Heart right ventricle (tissue), 16 donors: ENCODE measurements at regions not wholly inside any gene's neighbourhood (a gene's known extent, or its start where the extent isn't known, plus 50 kb on each side); places are given as distances from the start of the nearest gene placed in this dataset.
A peak's percentile ranks its signal among the peaks of the same experiment; 100 is the strongest.

Experiments
- ATAC-seq, 8 donors: fragments of 200-7000 bp; cut with Tn5 transposase; one replicate each; pipeline ENCODE4 v1.9.1; 2020; ENCODE audit warnings: mild to moderate bottlenecking in 8 of 8, moderate library complexity in 8 of 8, moderate number of reproducible peaks in 1 of 8
- DNase-seq, 2 donors: peaks; one replicate each; pipeline ENCODE4 v3.0.0-alpha.2; 2020
- H3K27ac ChIP-seq, 10 donors: fragments of 200-600 bp; sonication (generic) in 2 of 10; one replicate each; pipeline versions ENCODE4 v1.5.0 to v1.8.0; 2020 to 2022; ENCODE audit warnings: mild to moderate bottlenecking in 3 of 10
- H3K27me3 ChIP-seq, 7 donors: fragments of 200-600 bp; one replicate each; pipeline ENCODE4 v1.8.0; 2021 to 2022; ENCODE audit warnings: mild to moderate bottlenecking in 2 of 7
- H3K36me3 ChIP-seq, 9 donors: fragments of 200-600 bp; sonication (generic) in 1 of 9; one replicate each; pipeline versions ENCODE4 v1.5.0 to v1.8.0; 2020 to 2022; ENCODE audit warnings: mild to moderate bottlenecking in 2 of 9
- H3K4me1 ChIP-seq, 9 donors: fragments of 200-600 bp; sonication (generic) in 1 of 9; one replicate each; pipeline versions ENCODE4 v1.5.0 to v1.8.0; 2020 to 2022; ENCODE audit warnings: mild to moderate bottlenecking in 4 of 9
- H3K4me3 ChIP-seq, 10 donors: fragments of 200-600 bp; sonication (generic) in 2 of 10; one replicate each; pipeline versions ENCODE4 v1.5.0 to v1.8.0; 2020 to 2022; ENCODE audit warnings: mild to moderate bottlenecking in 7 of 10, moderate library complexity in 2 of 10
- H3K9me3 ChIP-seq, 11 donors: fragments of 200-600 bp in 10 of 11; sonication (generic) in 2 of 11; one replicate each; pipeline versions ENCODE4 v1.5.0 to v1.8.0; 2013 to 2022; ENCODE audit warnings: mild to moderate bottlenecking in 2 of 11, control low read depth in 1 of 11, moderate library complexity in 1 of 11
- WGBS, 2 donors: extraction: QIAGEN DNeasy Blood & Tissue Kit; methylation state at CpG; one replicate each; pipeline ENCODE4 v1.1.7; 2013; ENCODE audit warnings: inconsistent platforms in 1 of 2; 5-methylcytosine and 5-hydroxymethylcytosine counted together
- intact Hi-C, 10 donors: fragments of 100-400 bp; cut with DNase I; formaldehyde crosslinking; loops; one replicate each; pipeline versions ENCODE4 v1.11.1 to v1.14.2; 2022
- TF ChIP-seq, protein P1 (sequence below), 9 donors: fragments of 200-600 bp; sonication (generic) in 2 of 9; IDR thresholded peaks; one replicate each; pipeline versions ENCODE4 v1.5.0 to v1.8.0; 2021 to 2022; ENCODE audit warnings: antibody characterized with exemption in 9 of 9, mild to moderate bottlenecking in 5 of 9, moderate library complexity in 1 of 9
- donor health status: Arrhythmogenic right ventricular cardiomyopathy.
- donor health status: ischemic (EF 13 %, LVEDD 7.1; RV severe dilation, severe dysfunction).
- donor health status: healthy with polysubstance abuse.
- donor health status: DM: no; HTN: yes; CAD: no.
- donor health status: DM: no; HTN: no; CAD: no.
- donor health status: ischemic (EF 25% LVEDD 6.9; RV normal size, moderate dysfunction).
- donor health status: ischemic (EF 25% LVEDD 5.7; RV mildly dilated, moderate dysfunction).
- donor health status: healthy.
- donor health status: DM: yes; HTN: yes; CAD: no.
- donor health status: Ischemic cardiomyopathy.
- donor health status: ischemic (EF 35%, LVEDD 5.7; RV mildly dilated, moderate dysfunction).
- donor health status: nonischemic (EF 11% LVEDD 7.7; RV severe dilation, severe dysfunction).
- donor health status: DM: yes; HTN: yes; CAD: no.
- donor health status: PGD.
- donor health status: ischemic (EF 29% LVEDD 5.4; RV normal size, mild dysfunction).
- donor health status: nonischemic (EF 23%, LVEDD 6.1; RV moderate dilation, normal function).

DNA sequence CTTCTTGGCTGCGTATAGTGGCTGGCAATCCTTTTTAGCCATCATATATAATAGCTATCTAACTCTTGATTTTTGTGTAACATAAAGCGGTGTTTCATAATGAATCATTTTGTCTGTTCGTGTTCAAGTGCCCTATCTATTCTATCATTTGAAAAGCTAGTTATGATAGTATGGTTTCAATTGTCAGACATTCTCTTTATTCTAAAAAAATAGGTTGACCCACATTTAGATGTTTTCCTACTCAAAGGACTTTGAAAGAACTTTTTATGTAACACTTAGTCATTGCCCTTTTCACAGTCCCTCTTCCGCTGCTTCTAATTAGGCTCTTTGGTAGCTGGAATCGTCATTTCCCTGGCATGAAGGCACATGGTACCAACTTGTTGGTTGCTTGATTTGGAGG, 272.2 kb upstream of the B3GALT2 start:
- no peak overlapping the region for H3K27ac ChIP-seq
- peaks cover 0 to 4% (median 0%) of the 10 kb centered on the region in 9 donors for H3K4me1 ChIP-seq
- intact Hi-C loops = no loop called here
- no peaks in the 10 kb centered on the region for H3K36me3 ChIP-seq
- WGBS, 2 donors = 91 to 95% methylated on average over 5 of the region's 5 CpGs
- no peaks in the 10 kb centered on the region for H3K27me3 ChIP-seq
- ATAC-seq (no peak), DNase-seq (no peak)
- H3K4me3 ChIP-seq = no peak overlapping the region
- TF ChIP-seq, protein P1, sequence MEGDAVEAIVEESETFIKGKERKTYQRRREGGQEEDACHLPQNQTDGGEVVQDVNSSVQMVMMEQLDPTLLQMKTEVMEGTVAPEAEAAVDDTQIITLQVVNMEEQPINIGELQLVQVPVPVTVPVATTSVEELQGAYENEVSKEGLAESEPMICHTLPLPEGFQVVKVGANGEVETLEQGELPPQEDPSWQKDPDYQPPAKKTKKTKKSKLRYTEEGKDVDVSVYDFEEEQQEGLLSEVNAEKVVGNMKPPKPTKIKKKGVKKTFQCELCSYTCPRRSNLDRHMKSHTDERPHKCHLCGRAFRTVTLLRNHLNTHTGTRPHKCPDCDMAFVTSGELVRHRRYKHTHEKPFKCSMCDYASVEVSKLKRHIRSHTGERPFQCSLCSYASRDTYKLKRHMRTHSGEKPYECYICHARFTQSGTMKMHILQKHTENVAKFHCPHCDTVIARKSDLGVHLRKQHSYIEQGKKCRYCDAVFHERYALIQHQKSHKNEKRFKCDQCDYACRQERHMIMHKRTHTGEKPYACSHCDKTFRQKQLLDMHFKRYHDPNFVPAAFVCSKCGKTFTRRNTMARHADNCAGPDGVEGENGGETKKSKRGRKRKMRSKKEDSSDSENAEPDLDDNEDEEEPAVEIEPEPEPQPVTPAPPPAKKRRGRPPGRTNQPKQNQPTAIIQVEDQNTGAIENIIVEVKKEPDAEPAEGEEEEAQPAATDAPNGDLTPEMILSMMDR (IDR thresholded peaks at IDR 0.05) = no peak
- no peaks in the 10 kb centered on the region for H3K9me3 ChIP-seq

DNA sequence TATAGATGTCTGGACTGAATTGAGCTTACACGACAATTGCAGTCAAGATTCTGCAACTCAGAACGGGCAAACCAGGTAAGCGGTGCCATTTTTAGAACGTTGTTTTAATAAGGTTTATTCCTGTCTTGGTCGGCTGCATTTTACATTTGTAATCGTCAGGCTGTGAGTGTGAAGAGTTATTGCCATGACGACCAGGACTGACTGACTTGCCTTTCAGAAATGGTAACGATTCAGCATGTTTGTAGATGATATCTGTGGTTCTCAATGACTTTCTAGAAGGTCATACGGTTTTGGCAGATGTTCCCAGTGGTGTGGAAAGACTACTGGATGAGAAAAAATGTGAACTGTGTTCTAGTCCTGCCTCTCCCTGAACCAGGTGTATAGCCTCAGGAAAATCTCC, 271.3 kb upstream of the B3GALT2 start:
- TF ChIP-seq, protein P1 (IDR thresholded peaks at IDR 0.05) = no peak
- ATAC-seq = peak in 1 of 8 donors; percentile 37
- no peaks in the 10 kb centered on the region for H3K27me3 ChIP-seq
- no peaks in the 10 kb centered on the region for H3K9me3 ChIP-seq
- intact Hi-C loops = no loop called here
- WGBS, 2 donors = 43 to 44% methylated on average over 9 of the region's 9 CpGs
- peak overlapping the region in 1 of 10 donors; percentile 17 for H3K4me3 ChIP-seq
- no peak for DNase-seq
- no peaks in the 10 kb centered on the region for H3K36me3 ChIP-seq
- peaks cover 0 to 4% (median 0%) of the 10 kb centered on the region in 9 donors for H3K4me1 ChIP-seq
- no peak overlapping the region for H3K27ac ChIP-seq

DNA sequence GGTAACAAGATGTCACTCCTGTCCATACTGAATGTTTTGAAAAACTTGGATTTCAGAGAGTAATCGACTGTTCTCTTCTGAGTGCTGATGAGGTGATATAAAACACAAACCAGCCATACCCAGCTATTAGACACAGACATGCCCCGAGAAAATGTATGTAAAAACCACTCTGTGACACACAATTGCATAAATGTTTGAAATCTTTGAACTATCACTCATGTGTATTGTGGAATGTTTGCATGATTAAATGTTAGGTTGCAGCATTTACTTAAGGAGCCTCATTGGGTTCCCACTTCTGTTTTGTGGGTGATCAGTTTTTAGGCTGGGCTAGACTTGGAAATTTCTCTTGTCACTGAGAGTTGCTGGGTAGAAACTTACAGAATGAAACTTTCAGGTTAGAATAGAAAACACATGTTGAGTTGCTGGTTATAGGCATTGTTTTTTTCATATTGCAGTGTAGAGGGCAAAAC, 270.4 kb upstream of the B3GALT2 start:
- H3K27me3 ChIP-seq = no peaks in the 10 kb centered on the region
- intact Hi-C loops = no loop called here
- no peak overlapping the region for H3K4me3 ChIP-seq
- H3K36me3 ChIP-seq = no peaks in the 10 kb centered on the region
- no peak for ATAC-seq
- H3K27ac ChIP-seq = no peak overlapping the region
- no peak for DNase-seq
- H3K4me1 ChIP-seq = peaks cover 0 to 4% (median 0%) of the 10 kb centered on the region in 9 donors
- 57 to 62% methylated on average over 2 of the region's 2 CpGs for WGBS, 2 donors
- TF ChIP-seq, protein P1 (IDR thresholded peaks at IDR 0.05) = no peak
- no peaks in the 10 kb centered on the region for H3K9me3 ChIP-seq

DNA sequence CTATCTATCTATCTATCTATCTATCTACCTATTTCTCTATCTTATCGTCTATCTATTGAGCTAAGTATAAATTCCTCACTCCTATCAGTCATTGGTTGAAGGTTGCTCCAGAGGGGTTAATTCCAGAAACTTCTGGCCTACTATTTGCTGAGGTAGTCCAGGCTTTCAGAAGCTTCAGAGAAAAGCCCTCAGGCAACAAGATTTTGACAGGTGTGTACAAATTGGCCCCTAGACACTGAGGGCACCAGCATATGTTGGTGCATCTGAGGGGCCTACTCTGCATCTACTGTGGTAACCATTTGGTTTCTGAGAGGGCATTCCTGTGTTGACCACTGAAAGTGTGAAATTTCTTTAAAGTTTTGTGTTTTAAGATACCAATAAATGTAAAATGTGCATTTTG, 265.2 kb upstream of the B3GALT2 start:
- DNase-seq (no peak), ATAC-seq (no peak)
- 97 to 100% methylated on average over 1 of the region's 1 CpG for WGBS, 2 donors
- Histone ChIP-seq H3K4me3 (no peak overlapping the region), H3K27me3 (no peaks in the 10 kb centered on the region), H3K4me1 (no peaks in the 10 kb centered on the region), H3K36me3 (no peaks in the 10 kb centered on the region), H3K9me3 (no peaks in the 10 kb centered on the region), H3K27ac (no peak overlapping the region)
- intact Hi-C loops = no loop called here
- TF ChIP-seq, protein P1 (IDR thresholded peaks at IDR 0.05) = no peak
